ENCODE measurements at regions not wholly inside any gene's neighbourhood (a gene's known extent, or its start where the extent isn't known, plus 50 kb on each side); places are given as distances from the start of the nearest gene placed in this dataset.

- TF ChIP-seq PATZ1 (CRISPR knock-in tag; IDR thresholded peaks at IDR 0.05; ENCODE audit: borderline replicate concordance) (no peak), ZNF8 (CRISPR knock-in tag; IDR thresholded peaks at IDR 0.05) (no peak), SNAI2 (CRISPR knock-in tag; IDR thresholded peaks at IDR 0.05) (no peak), TCF4 (CRISPR knock-in tag; IDR thresholded peaks at IDR 0.05; ENCODE audit: borderline replicate concordance) (no peak)
These were observed 259.8 kb upstream of the SEMA3A start (continued) for GRCh38 chr7:84454174-84454959.

- no peak for ATAC-seq
- TF ChIP-seq SNAI2 (CRISPR knock-in tag; IDR thresholded peaks at IDR 0.05) (no peak), RARB (CRISPR knock-in tag; IDR thresholded peaks at IDR 0.05) (no peak)
These were observed 258.0 kb upstream of the SEMA3A start for GRCh38 chr7:84452618-84453017.

GRCh38 chr7:84450772-84451171, 256.2 kb upstream of the SEMA3A start:
- ATAC-seq: no peak
- no peak for TF ChIP-seq ZNF8 (CRISPR knock-in tag; IDR thresholded peaks at IDR 0.05)
- TF ChIP-seq SNAI2 (CRISPR knock-in tag; IDR thresholded peaks at IDR 0.05): no peak
- TF ChIP-seq ZC3H10 (CRISPR knock-in tag; IDR thresholded peaks at IDR 0.05): no peak
- TF ChIP-seq PATZ1 (CRISPR knock-in tag; IDR thresholded peaks at IDR 0.05; ENCODE audit: borderline replicate concordance): no peak
- TF ChIP-seq OSR1 (CRISPR knock-in tag; IDR thresholded peaks at IDR 0.05): no peak
- TF ChIP-seq CSRNP3 (CRISPR knock-in tag; IDR thresholded peaks at IDR 0.05): no peak
- TF ChIP-seq GLIS3 (CRISPR knock-in tag; IDR thresholded peaks at IDR 0.05): no peak
- TF ChIP-seq POU6F1 (CRISPR knock-in tag; IDR thresholded peaks at IDR 0.05; ENCODE audit: borderline replicate concordance, low read depth): no peak
- no peak for TF ChIP-seq ZFP30 (CRISPR knock-in tag; IDR thresholded peaks at IDR 0.05)
- no peak for TF ChIP-seq ARNTL (CRISPR knock-in tag; IDR thresholded peaks at IDR 0.05; ENCODE audit: borderline replicate concordance, low read depth)
- TF ChIP-seq ESRRG (CRISPR knock-in tag; IDR thresholded peaks at IDR 0.05): no peak
- no peak for TF ChIP-seq RARB (CRISPR knock-in tag; IDR thresholded peaks at IDR 0.05)
- TF ChIP-seq ZNF70 (CRISPR knock-in tag; IDR thresholded peaks at IDR 0.05): no peak
- no peak for TF ChIP-seq PPARA (CRISPR knock-in tag; IDR thresholded peaks at IDR 0.05; ENCODE audit: borderline replicate concordance)
- no peak for TF ChIP-seq BACH2 (CRISPR knock-in tag; IDR thresholded peaks at IDR 0.05; ENCODE audit: borderline replicate concordance)
- no peak for TF ChIP-seq CSDC2 (CRISPR knock-in tag; IDR thresholded peaks at IDR 0.05)
- TF ChIP-seq ZNF565 (CRISPR knock-in tag; conservative IDR thresholded peaks at IDR 0.05; ENCODE audit: low read depth): no peak
- TF ChIP-seq ZFP3 (CRISPR knock-in tag; IDR thresholded peaks at IDR 0.05): no peak

GRCh38 chr7:84447636-84448293, 253.2 kb upstream of the SEMA3A start:
- no peak for ATAC-seq
- TF ChIP-seq ISL1 (CRISPR knock-in tag; IDR thresholded peaks at IDR 0.05): no peak
- no peak for TF ChIP-seq CSRNP3 (CRISPR knock-in tag; IDR thresholded peaks at IDR 0.05)
